Endothelial cell (in vitro differentiated cells): ENCODE measurements at regions not wholly inside any gene's neighbourhood (a gene's known extent, or its start where the extent isn't known, plus 50 kb on each side); places are given as distances from the start of the nearest gene placed in this dataset.

Experiments
- DNase-seq: peaks from one replicate; pipeline ENCODE4 v3.0.0; 2021; ENCODE audit warnings: low spot score
- H3K27ac Mint-ChIP-seq: one replicate; pipeline ENCODE4 v1.8.0; 2021; ENCODE audit warnings: mixed read lengths, inconsistent platforms; ENCODE audit not compliant: unreplicated experiment
- H3K27me3 Mint-ChIP-seq: one replicate; pipeline ENCODE4 v1.8.0; 2021; ENCODE audit warnings: mild to moderate bottlenecking, moderate library complexity, mixed read lengths, inconsistent platforms; ENCODE audit not compliant: unreplicated experiment
- H3K36me3 Mint-ChIP-seq: one replicate; pipeline ENCODE4 v1.8.0; 2021; ENCODE audit warnings: mild to moderate bottlenecking, low read depth, mixed read lengths, inconsistent platforms; ENCODE audit not compliant: unreplicated experiment
- H3K4me1 Mint-ChIP-seq: one replicate; pipeline ENCODE4 v1.8.0; 2021; ENCODE audit warnings: mild to moderate bottlenecking, mixed read lengths, inconsistent platforms; ENCODE audit not compliant: unreplicated experiment
- H3K4me3 Mint-ChIP-seq: one replicate; pipeline ENCODE4 v1.8.0; 2021; ENCODE audit warnings: mild to moderate bottlenecking, mixed read lengths, inconsistent platforms; ENCODE audit not compliant: unreplicated experiment
- H3K9me3 Mint-ChIP-seq: one replicate; pipeline ENCODE4 v1.8.0; 2021; ENCODE audit warnings: mixed read lengths, inconsistent platforms; ENCODE audit not compliant: unreplicated experiment
- TF ChIP-seq, protein P1 (sequence below): fragments of 200-600 bp; sonication (generic); IDR thresholded peaks from one replicate; pipeline ENCODE4 v1.5.0; 2021; ENCODE audit warnings: antibody characterized with exemption; ENCODE audit not compliant: unreplicated experiment

DNA sequence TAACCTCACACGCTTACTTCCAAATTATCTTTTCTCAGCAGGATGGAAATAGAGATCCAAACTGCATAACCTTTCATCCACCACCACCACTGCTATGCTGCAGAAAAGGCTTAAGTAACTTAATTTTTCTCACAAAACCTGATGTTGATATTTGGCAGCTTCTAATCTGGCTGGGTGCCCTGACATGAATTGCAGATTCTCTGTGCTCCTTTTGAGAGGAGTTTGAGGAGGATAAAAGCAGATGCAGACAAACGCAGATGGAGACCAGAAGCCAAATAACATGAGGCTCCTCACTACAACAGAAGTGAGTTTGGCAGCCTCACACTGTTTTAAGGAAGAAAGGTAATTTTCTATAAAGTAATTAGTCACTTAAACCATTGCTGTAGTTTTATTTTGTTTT lies 646.2 kb upstream of the ATXN8OS start:
- Mint-ChIP-seq H3K27ac (no peak overlapping the region), H3K4me1 (peaks cover 2% of the 10 kb centered on the region), H3K27me3 (peaks cover 1% of the 10 kb centered on the region), H3K4me3 (no peak overlapping the region), H3K36me3 (no peaks in the 10 kb centered on the region), H3K9me3 (no peaks in the 10 kb centered on the region)
- TF ChIP-seq, protein P1, sequence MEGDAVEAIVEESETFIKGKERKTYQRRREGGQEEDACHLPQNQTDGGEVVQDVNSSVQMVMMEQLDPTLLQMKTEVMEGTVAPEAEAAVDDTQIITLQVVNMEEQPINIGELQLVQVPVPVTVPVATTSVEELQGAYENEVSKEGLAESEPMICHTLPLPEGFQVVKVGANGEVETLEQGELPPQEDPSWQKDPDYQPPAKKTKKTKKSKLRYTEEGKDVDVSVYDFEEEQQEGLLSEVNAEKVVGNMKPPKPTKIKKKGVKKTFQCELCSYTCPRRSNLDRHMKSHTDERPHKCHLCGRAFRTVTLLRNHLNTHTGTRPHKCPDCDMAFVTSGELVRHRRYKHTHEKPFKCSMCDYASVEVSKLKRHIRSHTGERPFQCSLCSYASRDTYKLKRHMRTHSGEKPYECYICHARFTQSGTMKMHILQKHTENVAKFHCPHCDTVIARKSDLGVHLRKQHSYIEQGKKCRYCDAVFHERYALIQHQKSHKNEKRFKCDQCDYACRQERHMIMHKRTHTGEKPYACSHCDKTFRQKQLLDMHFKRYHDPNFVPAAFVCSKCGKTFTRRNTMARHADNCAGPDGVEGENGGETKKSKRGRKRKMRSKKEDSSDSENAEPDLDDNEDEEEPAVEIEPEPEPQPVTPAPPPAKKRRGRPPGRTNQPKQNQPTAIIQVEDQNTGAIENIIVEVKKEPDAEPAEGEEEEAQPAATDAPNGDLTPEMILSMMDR = no peak
- DNase-seq = no peak

DNA sequence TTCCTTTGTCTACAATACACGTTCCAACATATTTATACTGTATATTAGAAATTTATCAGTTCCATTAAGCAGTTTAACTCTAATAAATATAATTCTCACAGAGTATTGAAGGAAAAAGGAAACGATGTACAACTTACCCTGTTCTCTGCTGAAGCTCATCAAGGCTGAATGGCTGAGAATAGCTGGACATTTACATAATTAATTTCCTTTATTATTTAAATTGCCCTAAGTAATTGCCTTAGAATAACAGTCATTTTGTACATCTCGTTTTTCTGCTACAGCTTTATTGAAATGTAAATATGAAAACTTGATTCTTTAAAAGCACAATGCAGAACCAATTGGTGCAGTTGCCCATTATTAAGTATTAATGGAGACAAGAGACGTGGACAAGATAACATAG lies 648.3 kb upstream of the ATXN8OS start:
- H3K9me3 Mint-ChIP-seq = no peaks in the 10 kb centered on the region
- peaks cover 2% of the 10 kb centered on the region for H3K4me1 Mint-ChIP-seq
- H3K27ac Mint-ChIP-seq = no peak overlapping the region
- DNase-seq = no peak
- H3K27me3 Mint-ChIP-seq = no peaks in the 10 kb centered on the region
- H3K36me3 Mint-ChIP-seq = no peaks in the 10 kb centered on the region
- no peak overlapping the region for H3K4me3 Mint-ChIP-seq
- TF ChIP-seq, protein P1 = no peak

DNA sequence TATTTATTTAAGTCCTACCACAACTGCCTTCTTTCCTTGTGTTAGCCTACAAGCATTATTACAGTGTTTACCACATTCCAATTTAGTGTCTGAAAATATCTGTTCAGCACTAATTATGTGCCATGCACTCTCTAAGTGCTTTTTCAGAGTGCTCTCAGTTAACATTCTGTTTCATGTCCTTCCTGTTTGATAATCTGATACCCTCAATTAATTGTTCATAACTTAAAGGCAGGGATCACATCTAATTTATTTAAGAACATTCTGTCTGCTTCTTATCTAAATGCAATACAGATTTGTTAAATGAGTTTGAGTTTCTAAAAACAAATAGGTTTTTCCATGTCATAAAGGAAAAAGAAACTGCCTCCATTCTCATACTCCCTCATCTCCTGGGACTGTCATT lies 649.6 kb upstream of the ATXN8OS start:
- no peak overlapping the region for H3K27ac Mint-ChIP-seq
- no peaks in the 10 kb centered on the region for H3K36me3 Mint-ChIP-seq
- no peak for DNase-seq
- no peak overlapping the region for H3K4me3 Mint-ChIP-seq
- TF ChIP-seq, protein P1 = no peak
- H3K9me3 Mint-ChIP-seq = no peaks in the 10 kb centered on the region
- H3K27me3 Mint-ChIP-seq = no peaks in the 10 kb centered on the region
- peaks cover 2% of the 10 kb centered on the region for H3K4me1 Mint-ChIP-seq

DNA sequence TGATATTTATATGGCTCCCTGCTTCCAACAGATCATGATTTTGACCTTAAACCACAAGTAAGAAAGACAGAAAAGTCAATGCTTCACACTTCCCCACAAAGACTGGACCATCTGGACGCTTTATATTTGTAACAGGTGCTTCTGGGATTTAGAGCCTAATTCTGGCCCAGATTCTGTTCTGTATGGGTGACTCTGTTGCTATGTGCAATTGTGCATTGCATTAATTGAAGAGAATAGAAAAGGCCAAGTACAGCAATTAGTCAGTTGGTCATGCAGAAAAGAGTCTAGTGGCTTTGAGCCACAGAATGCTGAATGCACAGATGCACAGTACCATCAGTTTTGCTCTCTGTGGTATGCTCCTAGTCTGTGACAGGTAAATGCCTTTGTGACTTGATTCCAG lies 657.4 kb upstream of the ATXN8OS start:
- TF ChIP-seq, protein P1 = no peak
- Mint-ChIP-seq H3K9me3 (no peaks in the 10 kb centered on the region), H3K27me3 (no peaks in the 10 kb centered on the region), H3K4me3 (no peak overlapping the region), H3K4me1 (no peaks in the 10 kb centered on the region), H3K27ac (no peak overlapping the region), H3K36me3 (no peaks in the 10 kb centered on the region)
- DNase-seq = no peak

DNA sequence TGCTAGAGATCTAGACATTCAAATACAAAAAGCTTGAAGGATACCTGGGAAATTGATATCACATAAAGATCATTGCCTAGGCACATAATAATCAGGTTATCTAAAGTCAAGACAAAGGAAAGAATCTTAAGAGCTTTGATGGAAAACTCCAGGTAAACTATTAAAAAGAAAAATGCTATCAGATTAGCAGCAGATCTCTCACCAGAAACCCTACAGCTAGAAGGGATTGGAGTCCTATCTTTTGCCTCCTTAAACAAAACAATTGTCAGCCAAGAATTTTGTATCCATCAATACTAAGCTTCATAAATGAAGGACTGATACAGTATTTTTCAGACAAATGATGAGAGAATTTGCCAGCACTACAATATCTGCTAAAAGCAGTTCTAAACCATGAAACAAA lies 682.4 kb upstream of the ATXN8OS start:
- no peak overlapping the region for H3K4me3 Mint-ChIP-seq
- H3K27ac Mint-ChIP-seq = no peak overlapping the region
- no peaks in the 10 kb centered on the region for H3K36me3 Mint-ChIP-seq
- DNase-seq = no peak
- no peaks in the 10 kb centered on the region for H3K9me3 Mint-ChIP-seq
- TF ChIP-seq, protein P1 = no peak
- H3K27me3 Mint-ChIP-seq = peaks cover 4% of the 10 kb centered on the region
- no peaks in the 10 kb centered on the region for H3K4me1 Mint-ChIP-seq
